Mammary epithelial cell (primary cell): ENCODE measurements at regions not wholly inside any gene's neighbourhood (a gene's known extent, or its start where the extent isn't known, plus 50 kb on each side); places are given as distances from the start of the nearest gene placed in this dataset.

Source experiments
- CTCF ChIP-seq, 2 donors: IDR thresholded peaks in 1 of 2; conservative IDR thresholded peaks in 1 of 2; 2 replicates each; pipeline ENCODE4 v1.5.1; 2011 to 2012; ENCODE audit warnings: inconsistent platforms in 2 of 2, low read length in 2 of 2, mild to moderate bottlenecking in 2 of 2, control low read depth in 1 of 2, low read depth in 1 of 2; ENCODE audit not compliant: insufficient read depth in 1 of 2; ENCODE audit errors: extremely low read depth in 1 of 2
- EZH2 ChIP-seq: IDR thresholded peaks from 2 replicates; pipeline ENCODE4 v1.6.1; 2012; ENCODE audit warnings: low read length, inconsistent platforms, borderline replicate concordance

GRCh38 chr1:73744985-73745384 lies 453.0 kb downstream of the LRRIQ3 start:
- TF ChIP-seq CTCF (conservative IDR thresholded peaks at IDR 0.05 in 1 of 2, IDR thresholded peaks at IDR 0.05 in 1 of 2; ENCODE audit: extremely low read depth in 1 of 2, insufficient read depth in 1 of 2, low read depth in 1 of 2, low read length in 2 of 2) (no peak), EZH2 (no peak)
